Activated CD8-positive, alpha-beta memory T cell treated with anti-CD3 and anti-CD28 coated beads, Interleukin-2, amount 50 U/mL, for 24 hours (primary cell): ENCODE measurements at regions not wholly inside any gene's neighbourhood (a gene's known extent, or its start where the extent isn't known, plus 50 kb on each side); places are given as distances from the start of the nearest gene placed in this dataset.
"Not testable (repeated sequence)": the region's sequence is repeated elsewhere in the genome, so short reads cannot be mapped to it uniquely, and the experiment has no call there.

Experiments used
- DNase-seq: peaks from one replicate; pipeline ENCODE4 v3.0.0-alpha.2; 2020; ENCODE audit errors: extremely low read depth

GRCh38 chr5:159784993-159785392 lies 131.3 kb upstream of the ADRA1B start:
- no peak for DNase-seq

GRCh38 chr5:159785656-159786055 lies 130.6 kb upstream of the ADRA1B start:
- DNase-seq: no peak

GRCh38 chr5:159786201-159786600 lies 130.1 kb upstream of the ADRA1B start:
- DNase-seq: no peak

GRCh38 chr5:159786901-159787691 lies 129.2 kb upstream of the ADRA1B start:
- DNase-seq: no peak

GRCh38 chr5:159787837-159788236 lies 128.4 kb upstream of the ADRA1B start:
- DNase-seq: no peak

- DNase-seq: no peak
Observed at GRCh38 chr5:159788835-159789331, 127.4 kb upstream of the ADRA1B start.

GRCh38 chr5:159792180-159792579 lies 124.1 kb upstream of the ADRA1B start:
- DNase-seq: no peak

GRCh38 chr5:159797261-159797970 lies 118.9 kb upstream of the ADRA1B start:
- DNase-seq: no peak

- DNase-seq: no peak
Observed at GRCh38 chr5:159799701-159800100, 116.6 kb upstream of the ADRA1B start.

GRCh38 chr5:159800131-159800840 lies 116.0 kb upstream of the ADRA1B start:
- no peak for DNase-seq

GRCh38 chr5:159801303-159801702 lies 115.0 kb upstream of the ADRA1B start:
- no peak for DNase-seq

- DNase-seq: no peak
Observed at GRCh38 chr5:159802661-159803060, 113.6 kb upstream of the ADRA1B start.

- no peak for DNase-seq
Observed at GRCh38 chr5:159804121-159804520, 112.2 kb upstream of the ADRA1B start.

GRCh38 chr5:159805021-159805420 lies 111.3 kb upstream of the ADRA1B start:
- no peak for DNase-seq

- not testable (repeated sequence) for DNase-seq
Observed at GRCh38 chr5:159807135-159807534, 109.1 kb upstream of the ADRA1B start.

GRCh38 chr5:159807586-159807985 lies 108.7 kb upstream of the ADRA1B start:
- DNase-seq: no peak

GRCh38 chr5:159811712-159812111 lies 104.6 kb upstream of the ADRA1B start:
- no peak for DNase-seq

- not testable (repeated sequence) for DNase-seq
Observed at GRCh38 chr5:159812759-159813158, 103.5 kb upstream of the ADRA1B start.

GRCh38 chr5:159814222-159814621 lies 102.1 kb upstream of the ADRA1B start:
- DNase-seq: no peak

GRCh38 chr5:159814805-159815585 lies 101.3 kb upstream of the ADRA1B start:
- DNase-seq: no peak

- no peak for DNase-seq
Observed at GRCh38 chr5:159817262-159818029, 98.8 kb upstream of the ADRA1B start.
